Stimulated activated CD4-positive, alpha-beta T cell treated with anti-CD3 and anti-CD28 coated beads, Interleukin-4, amount 100 ng/mL, for 48 hours (primary cell): ENCODE measurements at regions not wholly inside any gene's neighbourhood (a gene's known extent, or its start where the extent isn't known, plus 50 kb on each side); places are given as distances from the start of the nearest gene placed in this dataset.
"Not testable (repeated sequence)": the region's sequence is repeated elsewhere in the genome, so short reads cannot be mapped to it uniquely, and the experiment has no call there.

Source experiments
- DNase-seq, 2 donors: peaks; one replicate each; pipeline ENCODE4 v3.0.0-alpha.2; 2020; ENCODE audit warnings: low read depth in 2 of 2

- no peak for DNase-seq
Measured at GRCh38 chr4:187479511-187479910, 516.1 kb upstream of the ZFP42 start.

GRCh38 chr4:187480146-187481145 lies 515.1 kb upstream of the ZFP42 start:
- DNase-seq: no peak

GRCh38 chr4:187484186-187484585 lies 511.4 kb upstream of the ZFP42 start:
- DNase-seq: no peak

- no peak for DNase-seq
Measured at GRCh38 chr4:187485676-187486075, 509.9 kb upstream of the ZFP42 start.

GRCh38 chr4:187491286-187491685 lies 504.3 kb upstream of the ZFP42 start:
- DNase-seq: no peak

GRCh38 chr4:187491959-187492358 lies 503.6 kb upstream of the ZFP42 start:
- DNase-seq: no peak

- DNase-seq: no peak
Measured at GRCh38 chr4:187493661-187494060, 501.9 kb upstream of the ZFP42 start.

- no peak for DNase-seq
Measured at GRCh38 chr4:187499956-187500355, 495.6 kb upstream of the ZFP42 start.

GRCh38 chr4:187500796-187501195 lies 494.8 kb upstream of the ZFP42 start:
- DNase-seq: no peak

- DNase-seq: no peak
Measured at GRCh38 chr4:187501731-187502130, 493.8 kb upstream of the ZFP42 start.

GRCh38 chr4:187504974-187505797 lies 490.4 kb upstream of the ZFP42 start:
- DNase-seq: no peak

GRCh38 chr4:187505798-187506141 lies 489.8 kb upstream of the ZFP42 start:
- not testable (repeated sequence) for DNase-seq

- DNase-seq: no peak
Measured at GRCh38 chr4:187516224-187516623, 479.3 kb upstream of the ZFP42 start.

GRCh38 chr4:187541666-187542065 lies 453.9 kb upstream of the ZFP42 start:
- no peak for DNase-seq

GRCh38 chr4:187544461-187545053 lies 451.0 kb upstream of the ZFP42 start:
- DNase-seq: no peak

GRCh38 chr4:187547316-187547715 lies 448.3 kb upstream of the ZFP42 start:
- DNase-seq: no peak

- DNase-seq: no peak
Measured at GRCh38 chr4:187550256-187550950, 445.2 kb upstream of the ZFP42 start.

GRCh38 chr4:187552781-187553180 lies 442.8 kb upstream of the ZFP42 start:
- DNase-seq: no peak

- no peak for DNase-seq
Measured at GRCh38 chr4:187555174-187555573, 440.4 kb upstream of the ZFP42 start.

GRCh38 chr4:187558391-187558790 lies 437.2 kb upstream of the ZFP42 start:
- no peak for DNase-seq

- no peak for DNase-seq
Measured at GRCh38 chr4:187562345-187562744, 433.2 kb upstream of the ZFP42 start.

- no peak for DNase-seq
Measured at GRCh38 chr4:187565416-187565815, 430.2 kb upstream of the ZFP42 start.
